22Rv1 (cell line): ENCODE measurements at regions not wholly inside any gene's neighbourhood (a gene's known extent, or its start where the extent isn't known, plus 50 kb on each side); places are given as distances from the start of the nearest gene placed in this dataset.

ENCODE experiments used
- H3K27ac ChIP-seq: fragments of 450-650 bp; 2 replicates; pipeline ENCODE4 v1.5.1; 2017
- CTCF ChIP-seq: fragments of 450-650 bp; IDR thresholded peaks from 2 replicates; pipeline ENCODE4 v1.5.1; 2017; ENCODE audit warnings: mild to moderate bottlenecking
- ZFX ChIP-seq: fragments of 450-650 bp; IDR thresholded peaks from 2 replicates; pipeline ENCODE4 v1.6.1; 2017; ENCODE audit warnings: antibody characterized with exemption, borderline replicate concordance

DNA sequence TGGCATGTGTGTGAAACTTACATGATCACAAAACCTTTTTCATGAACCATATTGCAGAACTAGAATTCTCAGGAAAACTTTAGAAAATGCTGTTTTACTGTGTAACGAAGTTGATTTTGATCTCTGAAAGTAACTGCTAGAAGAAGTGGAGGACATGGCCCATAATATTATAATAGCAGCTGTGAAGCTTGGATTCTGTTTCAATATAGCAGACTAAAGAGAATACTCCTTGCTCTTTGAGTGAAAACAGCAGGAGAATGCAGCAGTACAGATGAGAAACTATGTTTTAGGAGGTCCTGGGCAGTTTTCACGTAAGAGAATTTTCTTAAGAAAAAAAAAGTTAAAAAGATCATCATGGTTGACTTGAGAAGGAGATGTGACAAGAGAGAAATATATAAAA lies 76.7 kb upstream of the POU2AF2 start:
- H3K27ac ChIP-seq, result no peak overlapping the region
- TF ChIP-seq ZFX (no peak), CTCF (no peak)

- TF ChIP-seq CTCF, result no peak
- no peak for TF ChIP-seq ZFX
- no peak overlapping the region for H3K27ac ChIP-seq
Observed at GRCh38 chr11:111167666-111168065, 77.9 kb upstream of the POU2AF2 start.

DNA sequence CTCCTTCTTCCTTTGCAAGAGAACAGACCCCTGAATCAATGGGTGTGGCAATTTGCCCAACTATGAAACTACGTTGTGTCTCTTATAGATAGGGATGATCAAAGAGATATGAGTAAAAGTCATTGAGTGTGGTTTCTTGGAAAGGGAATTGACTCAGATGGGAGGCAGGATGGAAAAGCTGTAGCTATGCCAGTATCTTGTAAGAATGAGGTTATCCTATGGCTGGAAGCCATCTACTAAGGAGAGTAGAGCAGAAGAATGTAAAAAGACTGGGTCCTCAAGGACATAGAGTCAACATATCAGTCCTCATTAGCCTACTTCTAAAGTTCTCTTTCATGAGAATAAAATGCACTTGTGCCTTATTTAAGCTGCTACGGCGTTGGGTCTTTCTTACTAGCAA lies 78.9 kb upstream of the POU2AF2 start:
- no peak overlapping the region for H3K27ac ChIP-seq
- no peak for TF ChIP-seq CTCF
- TF ChIP-seq ZFX, result no peak

DNA sequence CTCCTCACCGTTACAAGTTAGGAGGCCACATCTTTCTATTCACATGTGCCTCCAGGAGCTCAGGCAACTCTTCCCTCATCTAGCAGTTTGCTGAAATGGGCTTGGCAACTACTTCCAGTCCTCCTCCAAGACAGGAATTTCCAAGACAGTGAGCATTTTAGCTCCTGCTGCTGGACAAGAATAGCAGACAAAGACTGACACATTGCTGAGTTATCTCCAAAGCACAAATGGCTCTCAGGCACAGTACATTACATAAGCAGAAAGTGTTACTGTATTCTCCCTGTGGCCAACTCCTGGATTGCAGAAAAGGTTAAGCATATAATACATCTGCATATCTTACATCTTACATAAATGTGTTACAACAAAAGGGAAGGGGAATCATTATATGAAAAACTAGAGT lies 83.2 kb upstream of the POU2AF2 start:
- no peak overlapping the region for H3K27ac ChIP-seq

GRCh38 chr11:111157571-111157970 lies 88.0 kb upstream of the POU2AF2 start:
- TF ChIP-seq CTCF (no peak), ZFX (no peak)
- H3K27ac ChIP-seq, result no peak overlapping the region

More for the DNA sequence above, 83.2 kb upstream of the POU2AF2 start:
- no peak for TF ChIP-seq ZFX
- no peak for TF ChIP-seq CTCF

GRCh38 chr11:111155021-111155420 lies 90.5 kb upstream of the POU2AF2 start:
- H3K27ac ChIP-seq, result no peak overlapping the region
- TF ChIP-seq CTCF (no peak), ZFX (no peak)

DNA sequence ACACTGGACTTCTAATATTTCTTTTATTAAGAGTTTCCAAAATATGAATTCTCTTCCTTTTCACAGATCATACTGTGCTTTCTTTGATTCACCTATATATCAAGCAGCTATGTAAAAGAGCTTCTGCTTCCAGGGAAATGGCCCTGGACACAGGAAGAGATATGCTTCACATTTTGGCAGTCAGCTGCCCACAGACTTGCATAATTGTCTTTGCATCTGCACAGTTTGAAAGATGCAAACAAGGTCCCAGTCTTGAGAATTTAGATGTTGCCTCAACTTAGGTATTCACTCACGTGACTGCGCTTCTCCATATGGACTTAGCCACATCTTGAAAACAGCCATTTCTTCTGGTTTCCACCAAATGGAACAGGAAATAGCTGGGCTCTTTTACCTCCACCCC lies 92.3 kb upstream of the POU2AF2 start:
- H3K27ac ChIP-seq, result no peak overlapping the region
- no peak for TF ChIP-seq CTCF
- no peak for TF ChIP-seq ZFX
